ENCODE measurements at regions not wholly inside any gene's neighbourhood (a gene's known extent, or its start where the extent isn't known, plus 50 kb on each side); places are given as distances from the start of the nearest gene placed in this dataset.
"Not testable (repeated sequence)": the region's sequence is repeated elsewhere in the genome, so short reads cannot be mapped to it uniquely, and the experiment has no call there.

- no peak overlapping the region for H3K4me3 ChIP-seq (ENCODE audit: low read depth, low read length)
- TF ChIP-seq CTCF (IDR thresholded peaks at IDR 0.05; ENCODE audit: control insufficient read depth, extremely low read depth, insufficient read depth), result no peak
Measured at GRCh38 chr2:220764171-220764570, 807.9 kb downstream of the EPHA4 start.

GRCh38 chr2:220767591-220768255 is 804.4 kb downstream of the EPHA4 start:
- no peak for DNase-seq (ENCODE audit: low read depth)
- no peak for TF ChIP-seq CTCF (IDR thresholded peaks at IDR 0.05; ENCODE audit: control insufficient read depth, extremely low read depth, insufficient read depth)
- no peak overlapping the region for H3K4me3 ChIP-seq (ENCODE audit: low read depth, low read length)

More at GRCh38 chr2:220764171-220764570, 807.9 kb downstream of the EPHA4 start:
- no peak for DNase-seq (ENCODE audit: low read depth)

DNA sequence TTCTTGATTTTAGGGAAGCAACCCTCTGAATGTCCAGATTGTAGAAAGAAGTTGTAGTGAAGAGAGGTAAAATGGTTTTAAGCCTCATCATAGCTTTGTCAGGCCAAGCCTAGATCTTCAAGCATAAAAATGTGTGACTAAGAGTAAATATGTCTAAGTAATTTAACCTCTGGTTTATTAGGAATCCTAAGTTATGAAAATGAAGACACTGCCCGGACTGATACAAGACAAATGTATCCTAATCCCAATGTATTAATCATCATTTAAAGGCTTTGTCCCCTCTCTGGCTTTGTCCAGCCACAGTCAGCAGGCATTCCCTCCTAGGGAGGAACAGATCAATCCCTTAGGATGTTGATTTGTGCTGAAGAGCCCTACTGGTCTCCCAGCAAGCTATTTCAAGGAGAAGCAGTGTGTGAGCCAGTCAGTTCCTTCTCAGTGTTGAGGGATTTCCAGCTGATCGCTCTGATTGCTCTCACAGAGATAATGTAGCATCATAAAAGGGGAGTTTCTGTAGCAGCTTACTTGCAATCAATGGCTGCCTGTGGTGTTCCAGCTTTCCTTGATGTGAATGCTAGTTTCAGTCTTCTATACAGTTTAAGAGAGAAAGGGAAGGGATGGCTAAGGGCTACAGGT is 796.1 kb downstream of the EPHA4 start:
- no peak for DNase-seq (ENCODE audit: low read depth)
- TF ChIP-seq CTCF (IDR thresholded peaks at IDR 0.05; ENCODE audit: control insufficient read depth, extremely low read depth, insufficient read depth), result no peak
- H3K4me3 ChIP-seq (ENCODE audit: low read depth, low read length), result no peak overlapping the region

GRCh38 chr2:220779076-220779475 is 793.0 kb downstream of the EPHA4 start:
- H3K4me3 ChIP-seq (ENCODE audit: low read depth, low read length); DNase-seq (ENCODE audit: low read depth): not testable (repeated sequence)

DNA sequence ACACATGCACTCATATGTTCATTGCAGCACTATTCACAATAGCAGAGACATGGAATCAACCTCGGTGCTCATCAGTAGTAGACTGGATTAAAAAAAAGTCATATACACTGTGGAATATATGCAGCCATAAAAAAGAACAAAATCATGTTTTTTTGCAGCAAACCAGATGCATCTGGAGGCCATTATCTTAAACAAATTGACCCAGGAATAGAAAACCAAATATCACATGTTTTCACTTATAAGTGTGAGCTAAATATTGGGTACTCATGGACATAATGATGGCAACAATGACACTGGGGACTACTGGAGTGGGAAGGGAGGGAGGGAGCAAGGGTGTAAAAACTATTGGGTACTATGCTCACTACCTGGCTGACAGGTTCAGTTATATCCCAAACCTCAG is 792.6 kb downstream of the EPHA4 start:
- H3K4me3 ChIP-seq (ENCODE audit: low read depth, low read length), result no peak overlapping the region
- no peak for TF ChIP-seq CTCF (IDR thresholded peaks at IDR 0.05; ENCODE audit: control insufficient read depth, extremely low read depth, insufficient read depth)
- no peak for DNase-seq (ENCODE audit: low read depth)

DNA sequence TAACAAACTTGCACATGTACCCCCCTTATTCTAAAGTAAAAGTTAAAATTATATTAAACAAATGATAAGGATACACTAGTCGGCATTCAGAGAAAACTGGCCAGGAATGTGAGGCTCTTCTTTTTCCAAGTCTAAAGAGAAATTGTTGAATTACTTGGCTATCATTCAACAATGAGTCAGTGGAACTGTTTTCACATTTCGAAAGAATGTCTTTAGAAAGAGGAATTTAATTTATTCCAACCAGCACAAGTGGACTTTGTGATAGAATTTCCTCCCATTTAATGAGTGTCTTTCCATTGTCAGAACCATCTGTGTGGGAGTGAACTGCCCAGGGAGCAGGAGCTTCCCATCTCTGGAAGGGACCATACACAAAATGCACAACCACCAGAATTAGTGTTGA is 792.2 kb downstream of the EPHA4 start:
- no peak for TF ChIP-seq CTCF (IDR thresholded peaks at IDR 0.05; ENCODE audit: control insufficient read depth, extremely low read depth, insufficient read depth)
- H3K4me3 ChIP-seq (ENCODE audit: low read depth, low read length), result no peak overlapping the region
- no peak for DNase-seq (ENCODE audit: low read depth)

GRCh38 chr2:220781622-220782241 is 790.4 kb downstream of the EPHA4 start:
- no peak for TF ChIP-seq CTCF (IDR thresholded peaks at IDR 0.05; ENCODE audit: control insufficient read depth, extremely low read depth, insufficient read depth)
- no peak for DNase-seq (ENCODE audit: low read depth)
- no peak overlapping the region for H3K4me3 ChIP-seq (ENCODE audit: low read depth, low read length)

Data from LNCaP clone FGC (cell line).